ENCODE measurements at regions not wholly inside any gene's neighbourhood (a gene's known extent, or its start where the extent isn't known, plus 50 kb on each side); places are given as distances from the start of the nearest gene placed in this dataset.

DNA sequence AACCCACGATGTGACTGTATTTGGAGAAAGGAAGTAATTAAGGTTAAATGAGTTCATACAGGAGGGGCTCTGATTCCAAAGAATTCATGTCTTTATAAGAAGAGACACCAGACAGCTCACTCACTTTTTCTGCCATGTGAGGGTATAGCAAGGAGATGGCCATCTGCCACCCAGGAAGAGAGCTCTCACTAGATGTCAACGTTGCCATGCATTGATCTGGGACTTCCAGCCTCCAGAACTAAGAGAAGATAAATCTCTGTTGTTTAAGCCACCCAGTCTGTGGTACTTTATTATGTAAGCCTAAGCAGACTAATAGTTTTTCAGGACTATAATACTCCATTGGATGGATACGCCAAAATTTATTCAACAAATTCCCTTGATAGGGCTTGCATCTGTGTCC is 89.8 kb upstream of the RAD23B start:
- no peak for TF ChIP-seq CTCF (IDR thresholded peaks at IDR 0.05)
- no peak for TF ChIP-seq EZH2 (IDR thresholded peaks at IDR 0.05; ENCODE audit: borderline replicate concordance, insufficient read depth, low read depth, low read length, poor library complexity, severe bottlenecking)
